Heart right ventricle (tissue), 16 donors: ENCODE measurements at regions not wholly inside any gene's neighbourhood (a gene's known extent, or its start where the extent isn't known, plus 50 kb on each side); places are given as distances from the start of the nearest gene placed in this dataset.

Experiments
- ATAC-seq, 8 donors: fragments of 200-7000 bp; cut with Tn5 transposase; one replicate each; pipeline ENCODE4 v1.9.1; 2020; ENCODE audit warnings: mild to moderate bottlenecking in 8 of 8, moderate library complexity in 8 of 8, moderate number of reproducible peaks in 1 of 8
- DNase-seq, 2 donors: peaks; one replicate each; pipeline ENCODE4 v3.0.0-alpha.2; 2020
- H3K27ac ChIP-seq, 10 donors: fragments of 200-600 bp; sonication (generic) in 2 of 10; one replicate each; pipeline versions ENCODE4 v1.5.0 to v1.8.0; 2020 to 2022; ENCODE audit warnings: mild to moderate bottlenecking in 3 of 10
- H3K27me3 ChIP-seq, 7 donors: fragments of 200-600 bp; one replicate each; pipeline ENCODE4 v1.8.0; 2021 to 2022; ENCODE audit warnings: mild to moderate bottlenecking in 2 of 7
- H3K36me3 ChIP-seq, 9 donors: fragments of 200-600 bp; sonication (generic) in 1 of 9; one replicate each; pipeline versions ENCODE4 v1.5.0 to v1.8.0; 2020 to 2022; ENCODE audit warnings: mild to moderate bottlenecking in 2 of 9
- H3K4me1 ChIP-seq, 9 donors: fragments of 200-600 bp; sonication (generic) in 1 of 9; one replicate each; pipeline versions ENCODE4 v1.5.0 to v1.8.0; 2020 to 2022; ENCODE audit warnings: mild to moderate bottlenecking in 4 of 9
- H3K4me3 ChIP-seq, 10 donors: fragments of 200-600 bp; sonication (generic) in 2 of 10; one replicate each; pipeline versions ENCODE4 v1.5.0 to v1.8.0; 2020 to 2022; ENCODE audit warnings: mild to moderate bottlenecking in 7 of 10, moderate library complexity in 2 of 10
- H3K9me3 ChIP-seq, 11 donors: fragments of 200-600 bp in 10 of 11; sonication (generic) in 2 of 11; one replicate each; pipeline versions ENCODE4 v1.5.0 to v1.8.0; 2013 to 2022; ENCODE audit warnings: mild to moderate bottlenecking in 2 of 11, control low read depth in 1 of 11, moderate library complexity in 1 of 11
- WGBS, 2 donors: extraction: QIAGEN DNeasy Blood & Tissue Kit; methylation state at CpG; one replicate each; pipeline ENCODE4 v1.1.7; 2013; ENCODE audit warnings: inconsistent platforms in 1 of 2; 5-methylcytosine and 5-hydroxymethylcytosine counted together
- intact Hi-C, 10 donors: fragments of 100-400 bp; cut with DNase I; formaldehyde crosslinking; loops; one replicate each; pipeline versions ENCODE4 v1.11.1 to v1.14.2; 2022
- TF ChIP-seq, protein P1 (sequence below), 9 donors: fragments of 200-600 bp; sonication (generic) in 2 of 9; IDR thresholded peaks; one replicate each; pipeline versions ENCODE4 v1.5.0 to v1.8.0; 2021 to 2022; ENCODE audit warnings: antibody characterized with exemption in 9 of 9, mild to moderate bottlenecking in 5 of 9, moderate library complexity in 1 of 9
- donor health status: Arrhythmogenic right ventricular cardiomyopathy.
- donor health status: ischemic (EF 13 %, LVEDD 7.1; RV severe dilation, severe dysfunction).
- donor health status: healthy with polysubstance abuse.
- donor health status: DM: no; HTN: yes; CAD: no.
- donor health status: DM: no; HTN: no; CAD: no.
- donor health status: ischemic (EF 25% LVEDD 6.9; RV normal size, moderate dysfunction).
- donor health status: ischemic (EF 25% LVEDD 5.7; RV mildly dilated, moderate dysfunction).
- donor health status: healthy.
- donor health status: DM: yes; HTN: yes; CAD: no.
- donor health status: Ischemic cardiomyopathy.
- donor health status: ischemic (EF 35%, LVEDD 5.7; RV mildly dilated, moderate dysfunction).
- donor health status: nonischemic (EF 11% LVEDD 7.7; RV severe dilation, severe dysfunction).
- donor health status: DM: yes; HTN: yes; CAD: no.
- donor health status: PGD.
- donor health status: ischemic (EF 29% LVEDD 5.4; RV normal size, mild dysfunction).
- donor health status: nonischemic (EF 23%, LVEDD 6.1; RV moderate dilation, normal function).

DNA sequence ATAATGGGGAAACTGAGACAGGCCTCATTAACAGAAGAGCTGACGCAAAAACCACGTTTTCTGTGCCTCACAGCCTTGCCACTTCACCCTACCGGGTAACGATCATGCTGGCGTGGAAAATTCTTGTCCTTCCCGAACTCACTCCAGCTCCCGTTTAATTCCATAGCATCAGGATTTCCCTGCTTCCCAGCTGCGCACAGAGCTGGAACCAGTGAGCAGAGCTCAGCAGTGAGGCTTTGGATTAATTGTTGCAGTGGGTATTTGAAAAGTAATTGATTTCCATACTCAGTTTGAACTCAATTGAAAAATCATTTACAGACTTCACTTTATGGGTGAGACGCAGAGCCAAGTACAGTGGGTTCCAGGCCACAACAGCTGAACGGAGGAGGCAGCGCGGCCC, 199.0 kb upstream of the ADAMTS16 start:
- H3K9me3 ChIP-seq = no peaks in the 10 kb centered on the region
- TF ChIP-seq, protein P1, sequence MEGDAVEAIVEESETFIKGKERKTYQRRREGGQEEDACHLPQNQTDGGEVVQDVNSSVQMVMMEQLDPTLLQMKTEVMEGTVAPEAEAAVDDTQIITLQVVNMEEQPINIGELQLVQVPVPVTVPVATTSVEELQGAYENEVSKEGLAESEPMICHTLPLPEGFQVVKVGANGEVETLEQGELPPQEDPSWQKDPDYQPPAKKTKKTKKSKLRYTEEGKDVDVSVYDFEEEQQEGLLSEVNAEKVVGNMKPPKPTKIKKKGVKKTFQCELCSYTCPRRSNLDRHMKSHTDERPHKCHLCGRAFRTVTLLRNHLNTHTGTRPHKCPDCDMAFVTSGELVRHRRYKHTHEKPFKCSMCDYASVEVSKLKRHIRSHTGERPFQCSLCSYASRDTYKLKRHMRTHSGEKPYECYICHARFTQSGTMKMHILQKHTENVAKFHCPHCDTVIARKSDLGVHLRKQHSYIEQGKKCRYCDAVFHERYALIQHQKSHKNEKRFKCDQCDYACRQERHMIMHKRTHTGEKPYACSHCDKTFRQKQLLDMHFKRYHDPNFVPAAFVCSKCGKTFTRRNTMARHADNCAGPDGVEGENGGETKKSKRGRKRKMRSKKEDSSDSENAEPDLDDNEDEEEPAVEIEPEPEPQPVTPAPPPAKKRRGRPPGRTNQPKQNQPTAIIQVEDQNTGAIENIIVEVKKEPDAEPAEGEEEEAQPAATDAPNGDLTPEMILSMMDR (IDR thresholded peaks at IDR 0.05) = no peak
- peaks cover 0 to 21% (median 0%) of the 10 kb centered on the region in 7 donors for H3K27me3 ChIP-seq
- 83 to 84% methylated on average over 12 of the region's 12 CpGs for WGBS, 2 donors
- DNase-seq (no peak), ATAC-seq (no peak)
- H3K27ac ChIP-seq = no peak overlapping the region
- no peaks in the 10 kb centered on the region for H3K4me1 ChIP-seq
- H3K36me3 ChIP-seq = no peaks in the 10 kb centered on the region
- intact Hi-C loops = loop anchor here in 2 of 10 donors (5.0 kb wide), 1 partner anchor 59 kb away; no protein-coding TSS in a partner anchor
- H3K4me3 ChIP-seq = no peak overlapping the region

DNA sequence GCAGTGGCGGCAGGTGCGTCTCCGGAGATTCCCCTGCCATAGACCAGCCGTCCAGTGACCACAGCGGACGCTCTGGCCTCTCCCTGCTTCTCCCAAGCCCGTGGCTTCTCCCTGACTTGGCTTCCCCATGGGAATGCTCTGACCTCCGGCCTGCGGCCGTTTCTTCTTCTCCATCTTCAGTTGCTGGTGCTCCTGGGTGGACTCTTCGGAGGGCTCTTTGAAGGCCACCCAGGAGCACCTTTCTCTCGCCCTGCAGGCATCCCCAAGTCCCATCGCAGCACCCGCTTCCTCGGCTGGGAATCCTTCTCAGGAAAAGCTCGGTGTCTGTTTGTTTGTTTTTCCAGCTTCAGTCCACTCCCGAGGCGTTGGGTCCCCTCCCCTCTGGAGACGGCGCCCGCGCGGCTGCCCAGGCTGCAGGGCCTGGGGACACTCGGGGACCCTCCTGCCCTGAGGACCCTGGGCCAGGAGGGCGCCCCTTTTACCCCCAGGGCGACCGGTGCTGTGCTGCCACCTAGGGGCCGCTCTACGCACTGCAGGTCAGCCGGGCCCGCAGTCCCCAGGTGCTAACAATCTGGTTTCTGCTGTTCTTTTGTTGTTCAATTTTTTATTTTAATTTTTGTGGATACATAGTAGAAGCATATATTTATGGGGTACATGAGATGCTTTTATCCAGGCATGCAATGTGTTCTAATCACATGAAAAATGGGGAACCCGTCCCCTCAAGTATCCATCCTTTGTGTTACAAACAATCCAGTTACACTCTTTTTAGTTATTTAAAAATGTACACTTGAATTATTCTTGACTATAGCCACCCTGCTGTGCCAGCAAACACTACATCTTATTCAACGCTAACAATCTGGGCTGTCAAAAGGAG, 197.9 kb upstream of the ADAMTS16 start:
- Histone ChIP-seq H3K27ac (no peak overlapping the region), H3K27me3 (peaks cover 0 to 23% (median 2%) of the 10 kb centered on the region in 7 donors), H3K9me3 (no peaks in the 10 kb centered on the region), H3K36me3 (no peaks in the 10 kb centered on the region), H3K4me1 (no peaks in the 10 kb centered on the region), H3K4me3 (no peak overlapping the region)
- TF ChIP-seq, protein P1 (IDR thresholded peaks at IDR 0.05) = peak; percentile 38 to 87 (median 79)
- 37 to 38% methylated on average over 33 of the region's 33 CpGs for WGBS, 2 donors
- intact Hi-C loops = loop anchor here in 2 of 10 donors (5.0 kb wide), 1 partner anchor 60 kb away; no protein-coding TSS in a partner anchor
- DNase-seq = no peak
- peak in 2 of 8 donors; percentile 33 to 61 for ATAC-seq

DNA sequence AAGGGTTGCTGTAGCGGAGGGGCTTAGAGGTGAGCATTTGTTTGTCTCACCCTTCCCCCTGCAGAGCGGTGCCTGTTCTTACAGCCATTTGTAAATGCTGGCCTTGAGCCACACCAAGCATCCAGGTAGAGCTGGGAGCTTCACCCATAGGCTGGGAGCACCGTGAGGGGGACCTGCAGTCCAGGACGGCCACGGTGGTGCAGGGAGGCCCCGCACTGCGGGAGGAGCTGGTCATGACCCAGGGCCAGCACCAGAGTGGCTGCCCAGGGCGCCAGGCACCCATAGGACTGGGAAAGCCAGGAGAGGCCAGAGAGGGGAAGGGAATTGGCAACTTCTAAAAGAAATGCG, 197.3 kb upstream of the ADAMTS16 start:
- WGBS, 2 donors = 77 to 78% methylated on average over 9 of the region's 9 CpGs
- Histone ChIP-seq H3K4me1 (no peaks in the 10 kb centered on the region), H3K9me3 (no peaks in the 10 kb centered on the region), H3K27me3 (peaks cover 0 to 23% (median 2%) of the 10 kb centered on the region in 7 donors), H3K36me3 (no peaks in the 10 kb centered on the region), H3K4me3 (no peak overlapping the region), H3K27ac (no peak overlapping the region)
- DNase-seq = no peak
- TF ChIP-seq, protein P1 (IDR thresholded peaks at IDR 0.05) = no peak
- no peak for ATAC-seq
- intact Hi-C loops = loop anchor here in 2 of 10 donors (5.0 kb wide), 1 partner anchor 61 kb away; no protein-coding TSS in a partner anchor

DNA sequence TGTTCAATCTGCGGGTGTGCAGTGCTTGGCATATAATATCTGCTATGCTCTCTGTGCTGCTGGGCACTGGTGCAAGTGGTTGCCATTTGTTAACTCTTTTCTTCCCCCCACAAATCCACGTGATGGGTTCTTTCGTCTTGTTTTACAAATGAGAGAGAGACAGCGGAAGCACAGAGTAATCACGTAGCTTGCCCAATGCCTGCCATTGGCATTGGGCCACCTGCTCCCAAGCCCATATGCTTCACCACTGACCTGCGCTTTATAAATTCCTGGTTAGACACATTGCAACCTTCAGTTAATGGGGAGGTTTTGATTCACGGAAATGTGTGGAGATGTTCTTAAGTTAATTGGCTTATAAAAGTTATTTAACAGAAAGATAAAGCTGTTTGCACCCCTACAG, 194.8 kb upstream of the ADAMTS16 start:
- Histone ChIP-seq H3K4me3 (no peak overlapping the region), H3K27ac (no peak overlapping the region), H3K27me3 (peaks cover 0 to 19% (median 2%) of the 10 kb centered on the region in 7 donors), H3K4me1 (no peaks in the 10 kb centered on the region), H3K9me3 (no peaks in the 10 kb centered on the region), H3K36me3 (no peaks in the 10 kb centered on the region)
- DNase-seq (no peak), ATAC-seq (no peak)
- WGBS, 2 donors = 86% methylated on average over 7 of the region's 7 CpGs
- TF ChIP-seq, protein P1 (IDR thresholded peaks at IDR 0.05) = no peak
- intact Hi-C loops = no loop called here
